Tibial nerve (tissue), 3 donors: ENCODE measurements at regions not wholly inside any gene's neighbourhood (a gene's known extent, or its start where the extent isn't known, plus 50 kb on each side); places are given as distances from the start of the nearest gene placed in this dataset.

Experiments used
- EP300 ChIP-seq, 2 donors: sonication (generic); formaldehyde crosslinking; IDR thresholded peaks; one replicate each; pipeline ENCODE4 v1.6.1; 2017; ENCODE audit warnings: antibody characterized with exemption in 2 of 2, mild to moderate bottlenecking in 1 of 2
- POLR2A ChIP-seq, 2 donors: fragments of 450-650 bp; IDR thresholded peaks; one replicate each; pipeline ENCODE4 v1.6.1; 2017; ENCODE audit warnings: antibody characterized with exemption in 2 of 2, mild to moderate bottlenecking in 2 of 2, moderate library complexity in 2 of 2

DNA sequence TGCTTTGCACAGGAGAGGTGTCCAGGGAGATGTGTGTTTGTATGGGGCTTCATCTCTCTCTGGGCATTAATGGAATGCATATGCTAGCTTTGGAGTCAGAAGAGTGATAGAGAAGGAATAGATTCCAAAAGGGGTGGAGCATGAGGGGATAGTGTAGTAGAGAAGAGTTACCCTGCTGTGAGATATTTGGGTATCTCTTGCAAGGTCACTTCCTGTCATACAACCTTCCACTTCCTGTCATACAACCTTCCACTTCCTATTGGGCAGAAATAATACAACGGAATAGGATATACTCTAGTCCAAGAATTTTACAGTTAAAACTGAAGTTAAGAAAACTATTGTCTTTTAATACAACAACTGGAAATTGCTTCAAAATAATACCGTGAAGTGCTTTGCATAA lies 351.8 kb upstream of the FMN2 start:
- TF ChIP-seq POLR2A (IDR thresholded peaks at IDR 0.05), result no peak
- TF ChIP-seq EP300 (IDR thresholded peaks at IDR 0.05), result no peak
